ENCODE measurements at regions not wholly inside any gene's neighbourhood (a gene's known extent, or its start where the extent isn't known, plus 50 kb on each side); places are given as distances from the start of the nearest gene placed in this dataset.
"Not testable (repeated sequence)": the region's sequence is repeated elsewhere in the genome, so short reads cannot be mapped to it uniquely, and the experiment has no call there.

DNA sequence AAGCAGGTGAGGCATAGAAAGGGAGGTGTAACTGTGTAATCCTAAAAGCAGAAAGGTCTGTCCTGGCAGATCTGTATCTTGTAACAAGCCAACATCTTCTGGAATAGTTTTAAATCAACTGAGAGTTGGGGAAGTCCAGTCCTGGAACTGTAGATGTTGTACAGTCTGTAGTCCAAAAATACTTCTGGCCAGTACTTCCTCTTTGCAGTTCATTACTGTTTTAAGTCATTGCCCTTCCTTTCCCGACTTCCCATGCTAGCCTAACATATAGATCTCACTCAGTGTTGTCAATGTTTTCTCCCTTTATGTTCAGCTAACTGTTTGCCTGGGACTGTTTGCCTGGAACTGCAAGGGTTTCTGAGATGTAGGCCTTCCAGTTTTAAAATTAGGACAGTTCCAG is 168.5 kb upstream of the ISL1 start:
- ChIA-PET CTCF (no interaction called here), POLR2A (no interaction called here)
- H3K4me3 Mint-ChIP-seq = no peak overlapping the region
- no peak for ATAC-seq
- no peaks in the 10 kb centered on the region for H3K9me3 Mint-ChIP-seq (ENCODE audit: insufficient read depth)
- H3K36me3 Mint-ChIP-seq (ENCODE audit: low read depth) = no peaks in the 10 kb centered on the region
- H3K27ac Mint-ChIP-seq = no peak overlapping the region
- no peaks in the 10 kb centered on the region for H3K27me3 Mint-ChIP-seq (ENCODE audit: low read depth)
- no peaks in the 10 kb centered on the region for H3K4me1 Mint-ChIP-seq (ENCODE audit: low read depth)
- DNase-seq = no peak

DNA sequence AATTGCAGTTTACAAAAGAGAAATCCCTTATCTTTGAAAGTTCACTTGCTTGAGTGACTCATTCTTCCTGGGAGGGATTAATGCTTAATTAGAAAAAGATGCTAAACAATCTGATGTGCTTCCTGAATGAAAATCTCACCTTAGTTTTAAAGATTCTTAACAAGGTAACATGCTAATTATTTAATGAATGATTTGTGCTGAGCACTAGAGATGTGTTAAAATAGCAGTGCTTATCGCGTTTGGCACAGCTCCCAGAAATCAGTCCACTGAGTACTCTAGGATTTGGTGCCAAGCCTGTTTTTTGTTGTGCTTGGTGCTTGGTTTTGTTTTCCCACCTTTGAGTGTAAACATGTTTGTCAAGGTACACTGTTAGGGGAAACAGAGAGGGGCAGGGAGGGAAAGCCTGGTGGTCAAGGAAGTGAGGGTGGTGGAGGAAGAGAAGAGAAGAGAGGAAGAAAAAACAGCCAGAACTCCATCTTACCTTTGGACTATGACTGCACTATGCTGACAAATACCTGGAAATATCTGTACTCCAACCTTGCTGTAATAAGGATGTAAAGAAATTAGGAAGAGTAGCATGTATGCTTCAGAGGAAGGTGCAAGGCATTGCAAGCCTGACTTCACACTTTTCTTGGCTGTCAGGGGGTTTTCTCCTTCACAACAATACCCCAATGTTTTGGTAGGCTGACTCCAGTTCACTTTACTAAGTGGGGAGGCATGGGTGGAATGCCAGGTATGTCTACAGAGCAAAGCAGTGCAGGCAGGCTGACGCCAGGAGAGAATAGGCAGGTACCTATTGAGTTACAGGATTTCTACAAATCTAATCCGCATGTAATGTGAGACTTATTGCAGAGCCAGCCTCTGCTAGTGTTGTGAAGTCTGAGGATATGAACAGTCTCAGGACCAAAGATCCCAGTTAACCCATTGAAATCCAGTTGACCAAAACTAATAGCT is 157.2 kb upstream of the ISL1 start:
- H3K9me3 Mint-ChIP-seq (ENCODE audit: insufficient read depth) = peaks cover 9% of the 10 kb centered on the region
- H3K36me3 Mint-ChIP-seq (ENCODE audit: low read depth) = no peaks in the 10 kb centered on the region
- no peaks in the 10 kb centered on the region for H3K4me1 Mint-ChIP-seq (ENCODE audit: low read depth)
- no peak overlapping the region for H3K4me3 Mint-ChIP-seq
- H3K27me3 Mint-ChIP-seq (ENCODE audit: low read depth) = no peaks in the 10 kb centered on the region
- CTCF ChIA-PET = no interaction called here
- no peak for DNase-seq
- ATAC-seq = no peak
- no peak overlapping the region for H3K27ac Mint-ChIP-seq
- POLR2A ChIA-PET = no interaction called here

DNA sequence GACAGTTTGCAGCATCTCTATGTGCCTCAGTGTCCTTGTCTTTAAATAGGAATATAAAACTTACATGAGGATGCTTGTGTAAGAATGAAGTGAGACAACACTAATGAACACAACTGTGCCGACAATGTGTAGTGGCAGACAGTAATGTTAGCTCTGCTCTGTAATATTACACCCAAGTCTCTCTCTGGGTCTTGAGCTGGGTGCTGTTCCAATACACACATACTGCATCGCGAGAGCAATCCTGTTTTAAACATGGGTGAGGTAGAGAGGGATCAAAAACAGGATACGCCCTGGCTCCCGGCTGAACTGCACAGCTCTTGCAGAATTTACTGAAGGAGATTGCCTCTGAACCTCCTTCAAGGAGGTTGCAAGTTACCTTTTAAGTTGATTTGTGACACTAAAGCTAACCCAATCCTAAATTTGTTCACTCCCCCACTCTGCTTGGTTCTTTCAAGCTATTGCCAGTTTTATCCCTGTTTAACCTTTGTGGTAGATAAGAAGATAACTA is 155.2 kb upstream of the ISL1 start:
- POLR2A ChIA-PET = no interaction called here
- H3K4me1 Mint-ChIP-seq (ENCODE audit: low read depth) = no peaks in the 10 kb centered on the region

DNA sequence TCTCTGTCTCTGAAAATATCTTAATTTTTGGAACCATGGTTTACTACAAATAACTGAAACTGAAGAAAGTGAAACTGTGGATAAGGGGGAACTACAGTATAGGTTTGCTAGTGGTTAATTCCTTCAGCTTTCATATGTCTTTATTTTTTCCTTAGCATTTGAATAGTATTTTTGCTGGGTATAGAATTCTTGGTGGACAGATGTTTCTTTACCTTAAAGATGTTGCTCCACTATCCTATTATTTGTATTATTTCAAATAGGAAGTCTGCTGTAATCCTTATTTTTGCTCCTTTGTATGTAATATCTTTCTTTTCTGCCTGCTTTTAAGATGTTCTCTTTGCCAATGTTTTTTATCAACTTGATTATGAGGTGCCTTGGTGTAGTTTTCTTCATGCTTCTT is 152.9 kb upstream of the ISL1 start:
- ChIA-PET CTCF (no interaction called here), POLR2A (no interaction called here)
- Mint-ChIP-seq H3K27me3 (ENCODE audit: low read depth) (no peaks in the 10 kb centered on the region), H3K9me3 (ENCODE audit: insufficient read depth) (peaks cover 8% of the 10 kb centered on the region), H3K36me3 (ENCODE audit: low read depth) (no peaks in the 10 kb centered on the region), H3K4me3 (no peak overlapping the region), H3K27ac (no peak overlapping the region), H3K4me1 (ENCODE audit: low read depth) (no peaks in the 10 kb centered on the region)
- no peak for ATAC-seq
- DNase-seq = no peak

More for the DNA sequence above, 155.2 kb upstream of the ISL1 start:
- DNase-seq (no peak), ATAC-seq (no peak)
- H3K4me3 Mint-ChIP-seq = no peak overlapping the region
- no peak overlapping the region for H3K27ac Mint-ChIP-seq
- CTCF ChIA-PET = no interaction called here
- H3K36me3 Mint-ChIP-seq (ENCODE audit: low read depth) = no peaks in the 10 kb centered on the region
- H3K27me3 Mint-ChIP-seq (ENCODE audit: low read depth) = no peaks in the 10 kb centered on the region
- peaks cover 11% of the 10 kb centered on the region for H3K9me3 Mint-ChIP-seq (ENCODE audit: insufficient read depth)

DNA sequence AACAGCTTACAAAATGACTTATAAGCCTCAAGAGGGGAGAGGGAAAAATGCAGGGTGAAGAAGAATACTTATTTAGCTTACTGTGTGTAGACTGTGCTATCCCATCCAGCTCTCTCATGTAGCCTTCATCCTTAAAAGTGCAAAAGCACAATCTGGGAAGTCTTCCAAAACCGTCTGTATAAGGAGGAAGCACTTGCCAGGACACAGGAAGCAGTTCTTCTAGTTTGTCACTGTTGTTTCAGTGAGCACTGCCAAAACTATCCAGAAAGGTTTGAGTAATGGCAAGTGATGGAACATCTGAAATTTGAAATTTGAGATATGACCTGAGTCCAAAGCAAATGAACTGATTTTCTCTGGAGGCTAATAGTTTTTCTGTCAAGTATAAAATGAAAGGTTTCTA is 140.8 kb upstream of the ISL1 start:
- Mint-ChIP-seq H3K27me3 (ENCODE audit: low read depth) (no peaks in the 10 kb centered on the region), H3K4me3 (no peak overlapping the region)

DNA sequence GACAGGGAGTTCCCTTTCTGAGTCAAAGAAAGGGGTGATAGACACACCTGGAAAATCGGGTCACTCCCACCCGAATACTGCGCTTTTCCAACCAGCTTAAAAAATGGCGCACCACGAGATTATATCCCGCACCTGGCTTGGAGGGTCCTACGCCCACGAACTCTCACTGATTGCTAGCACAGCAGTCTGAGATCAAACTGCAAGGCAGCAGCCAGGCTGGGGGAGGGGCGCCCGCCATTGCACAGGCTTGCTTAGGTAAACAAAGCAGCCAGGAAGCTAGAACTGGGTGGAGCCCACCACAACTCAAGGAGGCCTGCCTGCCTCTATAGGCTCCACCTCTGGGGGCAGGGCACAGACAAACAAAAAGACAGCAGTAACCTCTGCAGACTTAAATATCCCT is 132.3 kb upstream of the ISL1 start:
- H3K9me3 Mint-ChIP-seq (ENCODE audit: insufficient read depth); H3K27me3 Mint-ChIP-seq (ENCODE audit: low read depth); H3K36me3 Mint-ChIP-seq (ENCODE audit: low read depth); H3K4me3 Mint-ChIP-seq; CTCF ChIA-PET; H3K27ac Mint-ChIP-seq; H3K4me1 Mint-ChIP-seq (ENCODE audit: low read depth); ATAC-seq; DNase-seq; POLR2A ChIA-PET: not testable (repeated sequence)

More for the DNA sequence above, 140.8 kb upstream of the ISL1 start:
- no peak overlapping the region for H3K27ac Mint-ChIP-seq
- POLR2A ChIA-PET = no interaction called here
- H3K4me1 Mint-ChIP-seq (ENCODE audit: low read depth) = no peaks in the 10 kb centered on the region
- no peaks in the 10 kb centered on the region for H3K36me3 Mint-ChIP-seq (ENCODE audit: low read depth)
- peaks cover 4% of the 10 kb centered on the region for H3K9me3 Mint-ChIP-seq (ENCODE audit: insufficient read depth)
- CTCF ChIA-PET = no interaction called here
- DNase-seq (no peak), ATAC-seq (no peak)

DNA sequence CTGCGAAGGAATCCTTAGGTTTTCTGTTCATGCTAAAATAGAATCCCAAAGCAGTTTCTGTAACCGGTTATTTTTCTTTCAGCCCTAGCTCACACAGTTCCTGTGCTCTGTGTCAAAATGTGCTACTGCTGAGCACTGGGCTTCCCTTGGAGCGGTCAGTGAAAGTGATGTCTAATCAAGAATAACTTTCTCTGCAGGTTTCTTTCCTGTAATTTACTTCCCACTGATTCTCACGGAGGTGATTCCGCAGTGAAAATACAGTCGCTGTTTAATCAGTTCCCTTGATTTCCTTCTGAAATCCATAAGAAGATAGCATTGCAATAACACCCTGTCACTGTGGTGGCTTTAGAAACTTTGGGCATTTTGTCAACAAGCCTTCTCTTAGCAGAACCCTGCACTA is 112.0 kb upstream of the ISL1 start:
- Mint-ChIP-seq H3K4me1 (ENCODE audit: low read depth) (no peaks in the 10 kb centered on the region), H3K36me3 (ENCODE audit: low read depth) (no peaks in the 10 kb centered on the region), H3K9me3 (ENCODE audit: insufficient read depth) (no peaks in the 10 kb centered on the region), H3K4me3 (no peak overlapping the region), H3K27ac (no peak overlapping the region), H3K27me3 (ENCODE audit: low read depth) (no peaks in the 10 kb centered on the region)
- ChIA-PET CTCF (no interaction called here), POLR2A (no interaction called here)
- DNase-seq (no peak), ATAC-seq (no peak)

DNA sequence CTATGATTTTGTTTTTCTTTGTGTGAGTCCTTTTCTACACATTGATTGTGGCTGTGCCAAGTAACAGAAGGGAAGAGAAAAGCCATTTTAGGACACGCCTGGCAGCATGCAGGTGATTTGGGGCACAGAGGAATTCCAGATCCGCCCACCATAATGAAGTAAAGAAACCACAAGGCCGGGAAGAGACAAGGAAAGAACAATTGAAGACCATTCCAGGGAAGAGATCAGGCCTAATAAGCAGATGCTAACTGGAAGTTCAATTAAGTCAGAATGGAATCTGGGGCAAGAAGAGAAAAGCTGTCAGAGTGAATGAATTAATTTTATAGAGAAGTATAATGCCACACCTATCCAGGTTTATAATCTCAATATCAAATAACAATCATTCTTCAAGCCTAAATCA is 110.2 kb upstream of the ISL1 start:
- POLR2A ChIA-PET = no interaction called here
- Mint-ChIP-seq H3K4me1 (ENCODE audit: low read depth) (no peaks in the 10 kb centered on the region), H3K4me3 (no peak overlapping the region), H3K36me3 (ENCODE audit: low read depth) (no peaks in the 10 kb centered on the region), H3K27me3 (ENCODE audit: low read depth) (no peaks in the 10 kb centered on the region), H3K27ac (no peak overlapping the region), H3K9me3 (ENCODE audit: insufficient read depth) (no peaks in the 10 kb centered on the region)
- ATAC-seq (no peak), DNase-seq (no peak)
- CTCF ChIA-PET = no interaction called here

DNA sequence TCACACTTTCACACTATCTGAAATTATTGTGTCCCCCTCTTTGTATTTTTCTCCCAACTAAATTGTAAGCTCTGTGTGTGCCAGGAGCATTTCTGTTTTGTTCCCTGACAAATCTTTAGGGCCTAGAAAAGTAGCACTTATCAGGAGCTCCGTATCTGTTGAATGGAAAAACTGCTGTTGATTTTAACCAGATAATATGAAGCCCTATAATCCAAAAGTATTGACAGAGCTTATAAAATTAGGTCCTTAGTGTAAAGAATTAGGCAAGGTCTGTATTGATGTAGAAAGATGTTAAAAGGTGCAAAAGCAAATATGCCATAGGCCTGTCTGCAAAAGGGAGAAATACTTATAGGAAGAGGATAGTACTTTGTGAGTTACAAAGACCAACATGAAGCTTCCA is 109.4 kb upstream of the ISL1 start:
- DNase-seq = no peak
- POLR2A ChIA-PET = no interaction called here
- CTCF ChIA-PET = no interaction called here
- Mint-ChIP-seq H3K4me1 (ENCODE audit: low read depth) (no peaks in the 10 kb centered on the region), H3K27ac (no peak overlapping the region), H3K36me3 (ENCODE audit: low read depth) (no peaks in the 10 kb centered on the region), H3K27me3 (ENCODE audit: low read depth) (no peaks in the 10 kb centered on the region), H3K4me3 (no peak overlapping the region), H3K9me3 (ENCODE audit: insufficient read depth) (no peaks in the 10 kb centered on the region)
- no peak for ATAC-seq

DNA sequence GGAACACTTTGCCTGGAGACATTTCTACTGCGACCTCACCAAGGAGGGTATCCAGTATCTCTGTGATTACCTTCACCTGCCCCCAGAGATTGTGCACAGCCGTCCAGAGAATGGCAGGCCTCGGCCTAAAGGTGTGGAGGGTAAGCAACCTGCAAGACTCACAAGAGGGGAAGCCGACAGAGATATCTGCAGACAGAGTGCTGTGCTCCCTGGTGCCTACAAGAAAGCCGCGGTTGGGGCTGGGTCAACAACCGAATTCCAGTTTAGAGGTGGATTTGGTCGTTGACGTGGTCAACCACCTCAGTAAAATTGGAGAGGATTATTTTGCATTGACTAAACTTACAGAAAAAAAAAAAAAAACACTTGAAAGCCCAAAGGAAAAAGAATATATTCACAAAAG is 107.8 kb upstream of the ISL1 start:
- Mint-ChIP-seq H3K36me3 (ENCODE audit: low read depth) (no peaks in the 10 kb centered on the region), H3K27ac (no peak overlapping the region), H3K4me3 (no peak overlapping the region), H3K9me3 (ENCODE audit: insufficient read depth) (no peaks in the 10 kb centered on the region), H3K27me3 (ENCODE audit: low read depth) (no peaks in the 10 kb centered on the region), H3K4me1 (ENCODE audit: low read depth) (no peaks in the 10 kb centered on the region)
- ATAC-seq (no peak), DNase-seq (no peak)
- ChIA-PET CTCF (no interaction called here), POLR2A (no interaction called here)

DNA sequence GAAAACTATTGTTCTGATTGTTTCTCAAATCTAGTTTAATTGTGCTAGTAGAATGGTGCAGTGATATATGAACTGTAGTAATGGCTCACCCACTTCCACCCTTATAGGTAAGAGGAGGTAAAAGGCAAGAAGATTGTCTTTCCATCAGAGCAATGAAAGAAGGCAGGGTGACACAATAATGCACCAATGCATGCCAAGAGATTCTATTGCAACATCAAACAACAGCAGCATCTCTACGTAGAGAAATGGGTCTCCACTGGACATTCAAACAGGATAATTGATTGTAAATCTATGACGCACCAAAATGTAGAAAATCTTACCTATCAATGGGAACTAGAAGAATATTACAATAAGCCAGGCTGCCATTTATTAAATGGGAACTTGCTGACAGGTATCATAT is 107.0 kb upstream of the ISL1 start:
- Mint-ChIP-seq H3K27ac (no peak overlapping the region), H3K36me3 (ENCODE audit: low read depth) (no peaks in the 10 kb centered on the region), H3K9me3 (ENCODE audit: insufficient read depth) (no peaks in the 10 kb centered on the region), H3K27me3 (ENCODE audit: low read depth) (no peaks in the 10 kb centered on the region), H3K4me3 (no peak overlapping the region), H3K4me1 (ENCODE audit: low read depth) (no peaks in the 10 kb centered on the region)
- ChIA-PET POLR2A (no interaction called here), CTCF (no interaction called here)
- DNase-seq = no peak
- ATAC-seq = no peak

DNA sequence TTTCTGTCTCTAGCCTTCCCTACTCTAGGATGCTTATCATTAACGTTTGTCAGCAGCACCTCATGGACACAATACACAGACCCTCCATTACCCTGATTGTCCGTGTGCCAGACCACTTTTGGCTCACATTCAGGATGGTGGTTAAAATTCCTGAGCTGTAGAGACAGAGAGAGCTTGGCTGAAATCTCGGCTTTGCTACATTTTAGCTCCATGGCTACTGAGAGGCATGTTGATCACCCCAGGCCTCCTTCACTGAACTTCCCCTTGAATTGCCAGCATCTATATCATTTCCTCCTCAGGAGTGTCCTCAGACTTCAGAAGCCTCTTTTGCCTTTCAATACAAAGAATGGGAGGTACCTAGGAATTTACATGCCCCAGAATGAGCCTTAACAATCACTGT is 104.7 kb upstream of the ISL1 start:
- no peak for DNase-seq
- H3K27me3 Mint-ChIP-seq (ENCODE audit: low read depth) = no peaks in the 10 kb centered on the region
- no peaks in the 10 kb centered on the region for H3K9me3 Mint-ChIP-seq (ENCODE audit: insufficient read depth)
- no peak overlapping the region for H3K27ac Mint-ChIP-seq
- H3K36me3 Mint-ChIP-seq (ENCODE audit: low read depth) = no peaks in the 10 kb centered on the region
- no peak overlapping the region for H3K4me3 Mint-ChIP-seq
- H3K4me1 Mint-ChIP-seq (ENCODE audit: low read depth) = no peaks in the 10 kb centered on the region
- ChIA-PET POLR2A (no interaction called here), CTCF (no interaction called here)
- ATAC-seq = no peak

Measured in activated CD8-positive, alpha-beta T cell treated with anti-CD3 and anti-CD28 coated beads, Interleukin-2, amount 10 ng/mL, durations not matched to agents 7 days and 5 days (primary cell).